IMR-90 (cell line): ENCODE measurements at regions not wholly inside any gene's neighbourhood (a gene's known extent, or its start where the extent isn't known, plus 50 kb on each side); places are given as distances from the start of the nearest gene placed in this dataset.

Source experiments
- ATAC-seq: fragments of 200-7000 bp; cut with Tn5 transposase; 2 replicates; pipeline ENCODE4 v1.9.1; 2020; ENCODE audit warnings: low read depth, mild to moderate bottlenecking, moderate library complexity
- BruUV-seq: library from RNA; stranded (reverse); fragments of 400-500 nt; replicated peaks from 2 replicates; lab custom pipeline; 2021; lab: Mats Ljungman, UMichigan
- CTCF ChIA-PET: fragments of 300-600 bp; formaldehyde crosslinking; extraction: SDS; loops from one replicate; lab custom pipeline; 2021; ENCODE audit warnings: antibody characterized with exemption; lab: Yijun Ruan, JAX
- POLR2A ChIA-PET: fragments of 300-600 bp; sonication (Branson Sonifier 250); formaldehyde crosslinking; loops from one replicate; lab custom pipeline; 2022; ENCODE audit warnings: antibody characterized with exemption; ENCODE audit not compliant: unreplicated experiment; lab: Charles Lee
- DNase-seq: peaks from one replicate; pipeline ENCODE4 v3.0.0; 2013
- H2AFZ ChIP-seq: replicated peaks from 2 replicates; pipeline ENCODE3; 2013; ENCODE audit warnings: low read length, mild to moderate bottlenecking; ENCODE audit not compliant: poor library complexity
- H2AK5ac ChIP-seq: 2 replicates; pipeline ENCODE4 v1.6.1; 2013; ENCODE audit warnings: low read depth, low read length, inconsistent platforms
- H2AK9ac ChIP-seq: replicated peaks from 2 replicates; pipeline ENCODE3; 2013; ENCODE audit warnings: mild to moderate bottlenecking, low read depth, low read length, moderate library complexity; ENCODE audit not compliant: poor library complexity
- H2BK120ac ChIP-seq: 2 replicates; pipeline ENCODE4 v1.6.1; 2013; ENCODE audit warnings: low read depth, low read length, inconsistent platforms
- H2BK15ac ChIP-seq: 3 replicates; pipeline ENCODE4 v1.6.1; 2013; ENCODE audit warnings: low read depth, low read length, inconsistent platforms
- H2BK20ac ChIP-seq: 2 replicates; pipeline ENCODE4 v1.6.1; 2013; ENCODE audit warnings: low read depth, mild to moderate bottlenecking, inconsistent platforms, low read length, moderate library complexity
- H2BK5ac ChIP-seq: 2 replicates; pipeline ENCODE4 v1.6.1; 2013; ENCODE audit warnings: mild to moderate bottlenecking, low read depth, low read length, inconsistent platforms; ENCODE audit not compliant: poor library complexity, severe bottlenecking
- H3K14ac ChIP-seq: replicated peaks from 2 replicates; pipeline ENCODE4 v1.6.1; 2013; ENCODE audit warnings: low read depth, low read length, inconsistent platforms
- H3K18ac ChIP-seq: 2 replicates; pipeline ENCODE4 v1.6.1; 2013; ENCODE audit warnings: low read depth, low read length, control low read depth
- H3K23ac ChIP-seq: 2 replicates; pipeline ENCODE4 v1.6.1; 2013; ENCODE audit warnings: low read depth, low read length, inconsistent platforms
- H3K27ac ChIP-seq: 2 replicates; pipeline ENCODE4 v1.5.1; 2013; ENCODE audit warnings: mild to moderate bottlenecking, control low read depth, low read length; ENCODE audit not compliant: insufficient read depth
- H3K27me3 ChIP-seq: 2 replicates; pipeline ENCODE4 v1.6.1; 2013; ENCODE audit warnings: low read length; ENCODE audit not compliant: control insufficient read depth, insufficient read depth
- H3K36me3 ChIP-seq: 2 replicates; pipeline ENCODE4 v1.6.1; 2013; ENCODE audit warnings: low read length, mixed read lengths; ENCODE audit not compliant: control insufficient read depth, insufficient read depth
- H3K4ac ChIP-seq: 2 replicates; pipeline ENCODE4 v1.6.1; 2013; ENCODE audit warnings: low read depth, low read length, inconsistent platforms
- H3K4me1 ChIP-seq: 2 replicates; pipeline ENCODE4 v1.6.1; 2013; ENCODE audit warnings: low read length, mixed read lengths; ENCODE audit not compliant: control insufficient read depth, insufficient read depth
- H3K4me2 ChIP-seq: 2 replicates; pipeline ENCODE4 v1.6.1; 2013; ENCODE audit warnings: low read depth, mild to moderate bottlenecking, control low read depth, low read length, moderate library complexity
- H3K4me3 ChIP-seq: 2 replicates; pipeline ENCODE4 v1.5.1; 2013; ENCODE audit warnings: low read depth, mild to moderate bottlenecking, control low read depth, low read length, moderate library complexity; ENCODE audit not compliant: insufficient read depth
- H3K56ac ChIP-seq: 2 replicates; pipeline ENCODE4 v1.6.1; 2013; ENCODE audit warnings: low read length, inconsistent platforms; ENCODE audit not compliant: insufficient read depth; ENCODE audit errors: extremely low read depth
- H3K79me1 ChIP-seq, 2 experiments: 2 replicates each; pipeline ENCODE4 v1.6.1; 2013; ENCODE audit warnings: low read length in 2 of 2, inconsistent platforms in 1 of 2, low read depth in 1 of 2
- H3K9ac ChIP-seq: 2 replicates; pipeline ENCODE4 v1.6.1; 2013; ENCODE audit warnings: low read depth, low read length, control low read depth
- H3K9me1 ChIP-seq: 2 replicates; pipeline ENCODE4 v1.6.1; 2013; ENCODE audit warnings: low read length, inconsistent platforms; ENCODE audit not compliant: insufficient read depth
- H3K9me3 ChIP-seq: 2 replicates; pipeline ENCODE4 v1.6.1; 2013; ENCODE audit warnings: low read length; ENCODE audit not compliant: control insufficient read depth, insufficient read depth
- H4K20me1 ChIP-seq: 2 replicates; pipeline ENCODE4 v1.6.1; 2013; ENCODE audit warnings: low read length, inconsistent platforms; ENCODE audit not compliant: insufficient read depth
- H4K5ac ChIP-seq: 2 replicates; pipeline ENCODE4 v1.6.1; 2013; ENCODE audit warnings: mild to moderate bottlenecking, low read depth, low read length, control low read depth
- H4K8ac ChIP-seq, 2 experiments: 2 replicates each; pipeline ENCODE4 v1.6.1; 2013; ENCODE audit warnings: low read depth in 2 of 2, low read length in 2 of 2, control low read depth in 1 of 2, inconsistent platforms in 1 of 2
- H4K91ac ChIP-seq: 2 replicates; pipeline ENCODE4 v1.6.1; 2013; ENCODE audit warnings: low read depth, low read length, inconsistent platforms; ENCODE audit not compliant: insufficient read depth
- BHLHE40 ChIP-seq: fragments of 150-350 bp; IDR thresholded peaks from 2 replicates; pipeline ENCODE4 v1.6.1; 2016; ENCODE audit warnings: mild to moderate bottlenecking, low read depth, low read length
- CHD1 ChIP-seq: IDR thresholded peaks from 2 replicates; pipeline ENCODE4 v1.6.1; 2012; ENCODE audit warnings: low read depth, low read length, improper control_type of control experiment
- FOS ChIP-seq: fragments of 150-350 bp; IDR thresholded peaks from 2 replicates; pipeline ENCODE4 v1.6.1; 2016; ENCODE audit warnings: low read depth, low read length
- NFE2L2 ChIP-seq: fragments of 150-350 bp; IDR thresholded peaks from 2 replicates; pipeline ENCODE4 v1.6.1; 2016; ENCODE audit warnings: low read depth, mild to moderate bottlenecking, low read length
- RFX5 ChIP-seq: IDR thresholded peaks from 2 replicates; pipeline ENCODE4 v1.8.0; 2012; ENCODE audit warnings: low read depth, mild to moderate bottlenecking, low read length, moderate library complexity
- SMC3 ChIP-seq: fragments of 150-350 bp; IDR thresholded peaks from 2 replicates; pipeline ENCODE4 v1.6.1; 2016; ENCODE audit warnings: low read depth, mild to moderate bottlenecking, antibody characterized with exemption, low read length, moderate library complexity
- WGBS, 2 experiments: methylation state at CpG; one replicate each; pipeline versions ENCODE4 v1.1.5 to v1.1.7; 2013; ENCODE audit warnings: missing lambda C conversion rate in 2 of 2; ENCODE audit not compliant: insufficient read length in 1 of 2; ENCODE audit errors: extremely low coverage in 2 of 2; 5-methylcytosine and 5-hydroxymethylcytosine counted together
- dilution Hi-C: fragments of 300-500 bp; cut with HindIII; formaldehyde crosslinking; loops from one replicate; pipeline ENCODE4 v1.14.3; 2018; ENCODE audit warnings: low sequenced_read_pairs; ENCODE audit not compliant: unreplicated experiment
- in situ Hi-C: fragments of 300-500 bp; cut with MboI; formaldehyde crosslinking; loops from 3 replicates; pipeline ENCODE4 v1.14.3; 2019; ENCODE audit warnings: low sequenced_read_pairs, inconsistent platforms, mixed read lengths
- intact Hi-C: fragments of 100-400 bp; cut with micrococcal nuclease; formaldehyde crosslinking; loops from 2 replicates; pipeline ENCODE4 v1.10.0; 2022
- TF ChIP-seq, protein P1 (sequence below): conservative IDR thresholded peaks from 2 replicates; pipeline ENCODE4 v1.5.1; 2012; ENCODE audit warnings: mild to moderate bottlenecking, low read depth, low read length, improper control_type of control experiment
- TF ChIP-seq, protein P2 (sequence below): fragments of 150-350 bp; IDR thresholded peaks from 2 replicates; pipeline ENCODE4 v1.6.1; 2017; ENCODE audit warnings: mild to moderate bottlenecking, antibody characterized with exemption, low read length, low read depth
- TF ChIP-seq, protein P3 (sequence below): fragments of 150-350 bp; IDR thresholded peaks from 2 replicates; pipeline ENCODE4 v1.6.1; 2016; ENCODE audit warnings: low read depth, mild to moderate bottlenecking, low read length, moderate library complexity, borderline replicate concordance

- no TSS peak for BruUV-seq
- Histone ChIP-seq H3K56ac (no peak overlapping the region), H4K20me1 (no peaks in the 10 kb centered on the region), H3K23ac (no peak overlapping the region), H3K9me1 (no peaks in the 10 kb centered on the region), H2AFZ (no peak overlapping the region), H3K36me3 (no peaks in the 10 kb centered on the region), H3K4me2 (no peak overlapping the region), H3K9ac (no peak overlapping the region), H3K4ac (no peak overlapping the region), H4K5ac (no peak overlapping the region), H2BK120ac (no peak overlapping the region), H4K8ac (no peak overlapping the region), H3K4me1 (no peaks in the 10 kb centered on the region), H3K27me3 (peaks cover 42% of the 10 kb centered on the region), H3K27ac (no peak overlapping the region), H2BK20ac (no peak overlapping the region), H2AK5ac (no peak overlapping the region), H3K14ac (no peak overlapping the region), H4K91ac (no peak overlapping the region), H2AK9ac (no peak overlapping the region), H3K4me3 (no peak overlapping the region), H2BK5ac (no peak overlapping the region), H3K18ac (no peak overlapping the region), H3K79me1 (no peaks in the 10 kb centered on the region), H2BK15ac (no peak overlapping the region), H3K9me3 (no peaks in the 10 kb centered on the region)
- TF ChIP-seq, protein P1, sequence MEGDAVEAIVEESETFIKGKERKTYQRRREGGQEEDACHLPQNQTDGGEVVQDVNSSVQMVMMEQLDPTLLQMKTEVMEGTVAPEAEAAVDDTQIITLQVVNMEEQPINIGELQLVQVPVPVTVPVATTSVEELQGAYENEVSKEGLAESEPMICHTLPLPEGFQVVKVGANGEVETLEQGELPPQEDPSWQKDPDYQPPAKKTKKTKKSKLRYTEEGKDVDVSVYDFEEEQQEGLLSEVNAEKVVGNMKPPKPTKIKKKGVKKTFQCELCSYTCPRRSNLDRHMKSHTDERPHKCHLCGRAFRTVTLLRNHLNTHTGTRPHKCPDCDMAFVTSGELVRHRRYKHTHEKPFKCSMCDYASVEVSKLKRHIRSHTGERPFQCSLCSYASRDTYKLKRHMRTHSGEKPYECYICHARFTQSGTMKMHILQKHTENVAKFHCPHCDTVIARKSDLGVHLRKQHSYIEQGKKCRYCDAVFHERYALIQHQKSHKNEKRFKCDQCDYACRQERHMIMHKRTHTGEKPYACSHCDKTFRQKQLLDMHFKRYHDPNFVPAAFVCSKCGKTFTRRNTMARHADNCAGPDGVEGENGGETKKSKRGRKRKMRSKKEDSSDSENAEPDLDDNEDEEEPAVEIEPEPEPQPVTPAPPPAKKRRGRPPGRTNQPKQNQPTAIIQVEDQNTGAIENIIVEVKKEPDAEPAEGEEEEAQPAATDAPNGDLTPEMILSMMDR: no peak
- TF ChIP-seq FOS (no peak), NFE2L2 (no peak), BHLHE40 (no peak), SMC3 (no peak), RFX5 (no peak), CHD1 (no peak)
- TF ChIP-seq, protein P2, sequence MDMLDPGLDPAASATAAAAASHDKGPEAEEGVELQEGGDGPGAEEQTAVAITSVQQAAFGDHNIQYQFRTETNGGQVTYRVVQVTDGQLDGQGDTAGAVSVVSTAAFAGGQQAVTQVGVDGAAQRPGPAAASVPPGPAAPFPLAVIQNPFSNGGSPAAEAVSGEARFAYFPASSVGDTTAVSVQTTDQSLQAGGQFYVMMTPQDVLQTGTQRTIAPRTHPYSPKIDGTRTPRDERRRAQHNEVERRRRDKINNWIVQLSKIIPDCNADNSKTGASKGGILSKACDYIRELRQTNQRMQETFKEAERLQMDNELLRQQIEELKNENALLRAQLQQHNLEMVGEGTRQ: no peak
- TF ChIP-seq, protein P3, sequence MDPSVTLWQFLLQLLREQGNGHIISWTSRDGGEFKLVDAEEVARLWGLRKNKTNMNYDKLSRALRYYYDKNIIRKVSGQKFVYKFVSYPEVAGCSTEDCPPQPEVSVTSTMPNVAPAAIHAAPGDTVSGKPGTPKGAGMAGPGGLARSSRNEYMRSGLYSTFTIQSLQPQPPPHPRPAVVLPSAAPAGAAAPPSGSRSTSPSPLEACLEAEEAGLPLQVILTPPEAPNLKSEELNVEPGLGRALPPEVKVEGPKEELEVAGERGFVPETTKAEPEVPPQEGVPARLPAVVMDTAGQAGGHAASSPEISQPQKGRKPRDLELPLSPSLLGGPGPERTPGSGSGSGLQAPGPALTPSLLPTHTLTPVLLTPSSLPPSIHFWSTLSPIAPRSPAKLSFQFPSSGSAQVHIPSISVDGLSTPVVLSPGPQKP: no peak
- intact Hi-C loops: no loop called here
- ATAC-seq (no peak), DNase-seq (no peak)
- dilution Hi-C loops: no loop called here
- 52% methylated on average over 6 of the region's 23 CpGs; no CpG with 5 or more reads in 1 of the 2 experiments for WGBS, 2 experiments
- ChIA-PET CTCF (no interaction called here), POLR2A (no interaction called here)
- in situ Hi-C loops: no loop called here
Observed at GRCh38 chr2:100664021-100664755, 101.4 kb downstream of the PDCL3 start.
